ENCODE measurements at regions not wholly inside any gene's neighbourhood (a gene's known extent, or its start where the extent isn't known, plus 50 kb on each side); places are given as distances from the start of the nearest gene placed in this dataset.
"Not testable (repeated sequence)": the region's sequence is repeated elsewhere in the genome, so short reads cannot be mapped to it uniquely, and the experiment has no call there.

DNA sequence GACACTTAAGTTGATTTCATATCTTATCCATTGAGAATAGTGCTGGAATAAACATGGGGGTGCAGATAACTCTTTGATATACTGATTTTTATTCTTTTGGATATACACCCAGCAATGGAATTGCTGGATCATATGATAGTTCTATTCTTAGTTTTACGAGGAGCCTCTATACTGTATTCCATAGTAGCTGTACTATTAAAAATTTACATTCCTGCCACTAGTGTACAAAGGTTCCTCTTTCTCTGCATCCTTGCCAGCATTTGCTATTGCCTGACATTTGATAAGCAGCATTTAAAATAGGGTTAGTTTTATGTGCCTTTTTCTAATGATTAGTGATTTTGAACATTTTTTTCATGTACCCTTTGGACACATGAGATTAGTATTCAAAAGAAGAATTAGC is 554.2 kb downstream of the JRKL start:
- in situ Hi-C loops (cut with MboI; ENCODE audit: low pct_unique_long_range_greater_than_20kb, low sequenced_read_pairs), result no loop called here
- DNase-seq, result no peak

GRCh38 chr11:96948066-96948465 is 558.3 kb downstream of the JRKL start:
- in situ Hi-C loops (cut with MboI; ENCODE audit: low pct_unique_long_range_greater_than_20kb, low sequenced_read_pairs), result no loop called here
- no peak for DNase-seq

DNA sequence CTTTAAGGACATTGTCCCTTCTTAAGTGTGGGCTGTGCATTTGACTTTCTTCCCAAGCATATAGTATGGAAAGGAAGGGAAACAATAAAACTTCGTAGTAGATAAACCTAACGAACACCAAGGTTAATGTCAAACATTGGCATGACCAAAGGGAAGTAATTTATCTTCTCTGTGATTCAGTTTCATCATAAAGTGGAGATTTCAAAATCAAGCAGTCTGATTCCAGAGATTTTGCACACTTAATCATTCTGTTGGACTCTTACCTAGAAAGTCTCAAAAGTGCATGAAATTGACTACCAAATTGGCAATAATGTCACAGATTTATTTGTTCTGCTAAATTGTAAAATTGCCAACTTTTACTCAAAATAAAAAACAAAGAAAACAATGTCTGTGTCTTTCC is 559.7 kb downstream of the JRKL start:
- in situ Hi-C loops (cut with MboI; ENCODE audit: low pct_unique_long_range_greater_than_20kb, low sequenced_read_pairs), result no loop called here
- DNase-seq, result no peak

DNA sequence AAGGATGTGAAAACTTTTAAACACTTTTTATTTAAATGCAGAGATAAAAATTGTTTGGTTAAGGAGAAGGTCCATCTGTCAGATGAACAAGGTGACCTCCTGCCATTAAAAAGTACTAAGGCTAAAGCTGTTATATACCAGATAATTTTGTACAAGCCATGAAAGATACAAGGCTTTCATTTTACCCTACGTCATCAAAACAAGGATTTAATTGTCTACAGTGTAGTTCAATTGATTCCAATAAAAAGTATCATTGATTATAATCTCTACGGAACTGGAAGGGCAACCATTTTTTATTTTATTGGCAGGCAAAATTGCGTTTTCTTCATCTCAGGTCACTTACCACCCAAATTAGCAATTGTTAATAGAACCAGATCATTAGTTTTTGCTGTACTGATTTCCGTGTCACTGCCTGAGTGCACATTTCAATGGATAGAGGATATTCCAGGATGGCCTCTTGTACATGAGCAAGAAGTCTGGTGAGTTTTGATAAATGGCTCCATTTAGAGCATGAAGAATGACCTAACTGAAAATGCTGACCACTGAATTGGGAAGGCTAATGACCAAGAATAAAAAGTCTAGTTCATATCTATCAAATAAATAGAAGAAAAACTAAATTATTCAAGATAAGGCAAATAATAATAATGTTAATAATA is 564.9 kb downstream of the JRKL start:
- DNase-seq, result no peak
- in situ Hi-C loops (cut with MboI; ENCODE audit: low pct_unique_long_range_greater_than_20kb, low sequenced_read_pairs), result no loop called here

GRCh38 chr11:96960476-96960875 is 570.7 kb downstream of the JRKL start:
- in situ Hi-C loops (cut with MboI; ENCODE audit: low pct_unique_long_range_greater_than_20kb, low sequenced_read_pairs), result no loop called here
- DNase-seq, result no peak

DNA sequence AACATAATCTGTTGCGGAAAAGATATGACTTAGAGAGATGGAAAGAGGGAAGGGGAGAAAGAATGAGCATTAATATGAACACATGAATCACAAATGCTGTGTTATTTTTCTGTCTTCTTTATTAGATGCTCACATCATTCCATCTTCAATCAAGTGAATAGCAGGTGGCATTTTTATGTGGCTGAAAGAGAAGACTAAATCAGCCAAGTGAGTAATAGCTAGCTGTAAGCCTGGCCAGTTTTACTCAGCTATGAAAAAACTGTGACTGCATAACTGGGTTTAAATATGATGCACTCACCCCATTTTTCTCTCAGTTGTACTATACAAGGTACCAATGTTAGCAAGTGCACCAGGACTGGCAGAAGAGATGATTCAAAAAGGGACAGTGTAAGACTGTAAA is 571.1 kb downstream of the JRKL start:
- no peak for DNase-seq
- in situ Hi-C loops (cut with MboI; ENCODE audit: low pct_unique_long_range_greater_than_20kb, low sequenced_read_pairs), result no loop called here

DNA sequence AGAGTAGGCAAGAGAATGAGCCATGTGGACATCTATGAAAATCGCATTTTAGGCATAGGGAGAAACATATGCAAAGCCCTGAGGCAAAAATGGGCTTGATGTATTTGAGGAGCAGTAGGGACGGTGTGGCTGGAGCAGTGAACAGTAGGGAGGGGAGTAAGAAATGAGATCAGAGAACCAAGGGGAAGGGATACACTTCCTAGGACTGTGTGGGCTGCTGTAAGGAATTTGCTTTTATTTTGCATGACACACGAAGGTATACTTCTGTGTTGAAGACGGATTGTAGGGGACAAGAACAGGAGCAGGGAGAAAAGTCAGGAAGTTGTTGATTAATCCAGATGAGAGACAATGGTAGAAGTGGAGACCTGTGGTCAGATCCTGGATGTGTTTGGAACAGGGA is 572.1 kb downstream of the JRKL start:
- in situ Hi-C loops (cut with MboI; ENCODE audit: low pct_unique_long_range_greater_than_20kb, low sequenced_read_pairs), result no loop called here
- DNase-seq, result no peak

GRCh38 chr11:96963375-96963774 is 573.6 kb downstream of the JRKL start:
- DNase-seq, result no peak
- in situ Hi-C loops (cut with MboI; ENCODE audit: low pct_unique_long_range_greater_than_20kb, low sequenced_read_pairs), result no loop called here

- in situ Hi-C loops (cut with MboI; ENCODE audit: low pct_unique_long_range_greater_than_20kb, low sequenced_read_pairs), result no loop called here
- DNase-seq, result peak; percentile 9
These were observed 574.8 kb downstream of the JRKL start for GRCh38 chr11:96964661-96965060.

GRCh38 chr11:96967616-96968015 is 577.8 kb downstream of the JRKL start:
- no peak for DNase-seq
- in situ Hi-C loops (cut with MboI; ENCODE audit: low pct_unique_long_range_greater_than_20kb, low sequenced_read_pairs), result no loop called here

DNA sequence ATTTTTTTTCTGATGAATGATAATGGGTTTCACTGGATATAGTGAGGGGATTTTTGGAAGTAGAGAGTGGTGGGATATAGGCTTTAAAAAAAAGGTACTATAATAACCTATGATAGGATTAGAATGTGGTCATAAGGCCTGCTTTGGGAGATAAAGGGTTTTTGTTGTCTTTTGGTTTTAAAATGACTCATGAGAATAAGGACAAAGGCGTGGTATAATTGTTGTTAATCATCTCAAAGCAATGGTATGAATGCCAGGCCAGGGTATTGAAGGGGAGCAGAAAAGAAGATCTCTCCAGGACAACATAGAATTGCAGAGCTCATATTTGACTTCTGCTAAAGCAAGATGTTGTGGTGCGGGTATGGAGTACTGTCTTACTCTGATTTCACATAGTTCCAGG is 579.4 kb downstream of the JRKL start:
- in situ Hi-C loops (cut with MboI; ENCODE audit: low pct_unique_long_range_greater_than_20kb, low sequenced_read_pairs), result no loop called here
- no peak for DNase-seq

DNA sequence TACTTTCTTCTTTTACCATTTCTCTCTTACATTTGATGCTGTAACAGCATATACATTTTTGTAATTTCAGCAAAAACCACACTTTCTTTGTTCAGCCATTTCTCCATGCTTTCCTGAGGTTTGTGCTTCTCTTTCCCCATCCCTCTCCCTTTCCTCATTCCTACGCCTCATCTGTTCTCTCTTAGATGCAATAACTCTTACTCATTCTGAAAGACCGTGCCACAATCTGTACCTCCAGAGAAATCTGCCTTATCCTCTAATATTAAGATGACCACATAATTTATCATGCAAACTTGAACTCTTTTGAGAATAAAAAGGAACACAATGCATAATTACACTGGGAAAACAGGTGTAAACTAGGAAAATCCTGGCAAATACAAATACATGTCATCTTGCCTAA is 588.9 kb downstream of the JRKL start:
- no peak for DNase-seq
- in situ Hi-C loops (cut with MboI; ENCODE audit: low pct_unique_long_range_greater_than_20kb, low sequenced_read_pairs), result no loop called here

DNA sequence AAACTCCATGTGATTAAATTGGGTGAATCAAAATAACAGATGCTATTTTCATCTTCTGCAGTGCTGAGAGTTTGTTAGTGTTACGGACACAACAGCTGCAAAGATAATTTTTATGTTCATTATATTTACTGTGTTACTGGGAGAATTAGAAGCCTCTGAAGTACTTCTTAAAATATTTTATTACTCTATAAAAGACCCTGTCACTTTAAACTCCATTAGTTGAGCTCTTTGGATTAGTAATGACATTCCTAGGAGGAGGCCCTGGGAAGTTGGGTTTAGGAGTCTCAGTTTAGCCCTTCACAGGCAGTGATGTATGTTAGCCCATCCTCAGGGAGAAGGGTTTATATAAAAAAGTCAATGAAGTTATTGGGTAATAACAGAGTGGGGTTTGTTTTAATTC is 596.7 kb downstream of the JRKL start:
- in situ Hi-C loops (cut with MboI; ENCODE audit: low pct_unique_long_range_greater_than_20kb, low sequenced_read_pairs), result no loop called here

GRCh38 chr11:96990914-96991313 is 601.1 kb downstream of the JRKL start:
- no peak for DNase-seq
- in situ Hi-C loops (cut with MboI; ENCODE audit: low pct_unique_long_range_greater_than_20kb, low sequenced_read_pairs), result no loop called here

More for the DNA sequence above, 596.7 kb downstream of the JRKL start:
- no peak for DNase-seq

DNA sequence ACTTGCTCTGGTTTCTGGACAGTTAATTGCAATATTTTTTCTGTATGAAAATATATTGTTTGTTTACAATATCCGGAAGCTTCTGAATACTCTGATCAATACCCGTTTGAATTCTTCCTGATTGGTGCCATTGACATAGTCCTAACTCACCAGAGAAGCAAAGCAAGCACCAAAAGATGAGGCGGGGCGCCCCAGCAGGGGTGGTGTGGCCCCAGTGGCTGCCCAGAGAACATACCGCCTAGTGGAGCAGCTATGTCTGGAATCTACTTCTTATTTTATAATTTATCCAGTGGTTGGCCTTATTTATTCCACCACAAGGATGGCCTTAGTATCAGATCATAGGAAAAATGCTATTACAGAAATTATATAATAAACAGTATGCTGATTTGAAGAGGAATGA is 610.7 kb downstream of the JRKL start:
- no peak for DNase-seq
- in situ Hi-C loops (cut with MboI; ENCODE audit: low pct_unique_long_range_greater_than_20kb, low sequenced_read_pairs), result no loop called here

DNA sequence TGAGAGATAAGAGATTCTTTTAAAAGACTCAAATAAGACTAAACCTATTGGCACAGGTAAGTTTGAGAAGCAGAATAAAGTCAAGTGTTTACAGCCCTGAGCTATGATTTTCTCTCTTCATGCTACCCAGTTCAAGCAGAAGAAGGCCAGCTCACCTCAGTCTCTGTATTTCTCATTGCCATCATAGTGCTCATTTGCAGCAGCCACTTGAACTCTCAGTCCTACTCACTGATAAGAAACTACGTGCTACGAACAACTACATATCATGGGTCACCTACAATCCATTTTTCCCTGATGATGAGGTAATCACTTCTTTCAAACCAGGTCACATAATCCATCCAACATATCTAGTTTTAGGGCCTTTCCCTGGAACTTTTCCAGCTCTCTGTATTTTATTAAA is 617.5 kb downstream of the JRKL start:
- in situ Hi-C loops (cut with MboI; ENCODE audit: low pct_unique_long_range_greater_than_20kb, low sequenced_read_pairs), result no loop called here

GRCh38 chr11:97009613-97010012 is 619.8 kb downstream of the JRKL start:
- in situ Hi-C loops (cut with MboI; ENCODE audit: low pct_unique_long_range_greater_than_20kb, low sequenced_read_pairs), result no loop called here
- no peak for DNase-seq

More for the DNA sequence above, 617.5 kb downstream of the JRKL start:
- DNase-seq, result no peak

GRCh38 chr11:97010997-97011396 is 621.2 kb downstream of the JRKL start:
- DNase-seq; in situ Hi-C loops (cut with MboI; ENCODE audit: low pct_unique_long_range_greater_than_20kb, low sequenced_read_pairs): not testable (repeated sequence)

DNA sequence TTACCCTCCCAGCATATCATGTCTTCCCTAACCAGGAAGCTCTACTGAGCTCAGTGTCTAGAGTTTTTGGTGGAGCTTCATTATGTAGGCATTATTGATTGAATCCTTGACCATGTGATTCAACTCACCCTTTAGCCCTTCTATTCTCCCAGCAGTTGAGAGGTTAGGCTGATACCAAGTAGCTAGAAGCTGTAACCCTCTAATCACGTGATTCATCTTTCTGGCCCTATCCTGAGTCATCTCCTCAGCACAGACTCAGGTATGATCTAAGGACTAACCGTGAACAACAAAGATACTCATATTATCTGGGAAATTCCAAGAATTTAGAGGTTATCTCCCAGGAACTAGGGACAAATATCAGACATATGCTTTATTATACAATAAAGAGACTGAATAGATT is 625.5 kb downstream of the JRKL start:
- in situ Hi-C loops (cut with MboI; ENCODE audit: low pct_unique_long_range_greater_than_20kb, low sequenced_read_pairs), result no loop called here
- no peak for DNase-seq

DNA sequence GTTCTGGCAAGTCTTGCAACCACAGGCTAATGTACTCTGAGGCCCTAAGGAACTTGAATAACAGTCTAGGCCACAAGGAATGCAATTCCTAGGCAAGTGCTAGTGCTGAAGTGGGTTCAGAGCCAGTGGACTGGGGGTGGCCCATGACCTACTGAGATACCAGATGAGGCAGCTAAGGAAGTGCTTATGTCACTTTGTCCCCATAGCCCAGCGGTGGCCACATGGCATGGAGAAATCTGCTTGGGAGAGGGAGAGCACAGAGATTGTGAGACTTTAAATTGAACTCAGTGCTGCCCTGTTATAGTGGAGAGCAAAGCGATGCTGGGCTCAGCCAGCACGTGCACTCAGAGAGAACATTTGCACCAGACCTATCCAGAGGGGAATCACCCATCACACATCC is 629.5 kb downstream of the JRKL start:
- DNase-seq, result no peak
- in situ Hi-C loops (cut with MboI; ENCODE audit: low pct_unique_long_range_greater_than_20kb, low sequenced_read_pairs), result no loop called here

DNA sequence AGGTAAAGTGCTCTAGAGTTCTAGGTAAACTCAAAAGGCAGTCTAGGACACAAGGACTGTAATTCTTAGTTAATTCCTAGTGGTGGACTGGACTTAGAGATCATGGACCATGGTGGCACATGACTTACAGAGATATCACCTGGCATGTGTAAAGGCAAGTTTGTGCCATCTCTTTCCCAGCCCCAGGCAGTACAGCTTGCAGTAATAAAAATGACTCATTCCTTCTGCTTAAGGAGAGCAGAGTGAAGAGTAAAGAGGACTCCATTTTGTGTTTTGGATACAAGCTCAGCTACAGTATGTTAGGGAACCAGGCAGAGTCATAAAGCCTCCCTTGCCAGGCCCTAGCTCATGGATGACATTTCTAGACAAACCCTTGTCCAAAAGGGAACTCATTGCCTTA is 629.9 kb downstream of the JRKL start:
- in situ Hi-C loops (cut with MboI; ENCODE audit: low pct_unique_long_range_greater_than_20kb, low sequenced_read_pairs), result no loop called here
- DNase-seq, result no peak

DNA sequence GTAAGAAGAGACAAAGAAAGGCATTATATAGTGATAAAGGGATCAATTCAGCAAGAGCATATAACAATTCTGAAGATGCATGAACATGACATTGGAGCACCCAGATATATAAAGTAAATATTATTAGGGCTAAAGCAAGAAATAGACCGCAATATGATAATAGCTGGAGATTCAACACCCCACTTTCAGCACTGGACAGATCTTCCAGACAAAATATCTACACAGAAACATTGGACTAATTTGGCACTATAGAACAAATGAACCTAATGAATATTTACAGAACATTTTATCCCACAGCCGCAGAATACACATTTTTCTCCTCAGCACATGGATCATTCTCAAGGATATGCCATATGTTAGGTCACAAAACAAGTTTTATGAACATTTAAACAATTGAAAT is 633.1 kb downstream of the JRKL start:
- in situ Hi-C loops (cut with MboI; ENCODE audit: low pct_unique_long_range_greater_than_20kb, low sequenced_read_pairs), result no loop called here
- DNase-seq, result no peak

All from KBM-7 (cell line).